Colonic mucosa (tissue), 4 donors: ENCODE measurements at regions not wholly inside any gene's neighbourhood (a gene's known extent, or its start where the extent isn't known, plus 50 kb on each side); places are given as distances from the start of the nearest gene placed in this dataset.

ENCODE experiments used
- DNase-seq: peaks from one replicate; pipeline ENCODE4 v3.0.0-alpha.2; 2020
- H3K27ac ChIP-seq: fragments of 200-600 bp; one replicate; pipeline ENCODE4 v1.8.0; 2021
- H3K27me3 ChIP-seq: fragments of 200-600 bp; one replicate; pipeline ENCODE4 v1.8.0; 2021
- H3K36me3 ChIP-seq: fragments of 200-600 bp; one replicate; pipeline ENCODE4 v1.8.0; 2021
- H3K4me1 ChIP-seq: fragments of 200-600 bp; one replicate; pipeline ENCODE4 v1.8.0; 2021; ENCODE audit warnings: mild to moderate bottlenecking
- H3K4me3 ChIP-seq: fragments of 200-600 bp; one replicate; pipeline ENCODE4 v1.8.0; 2021
- H3K9ac ChIP-seq, 2 donors: one replicate each; pipeline ENCODE4 v1.7.0; 2013; ENCODE audit warnings: control low read depth in 2 of 2, low read depth in 2 of 2, low read length in 2 of 2
- H3K9me3 ChIP-seq: fragments of 200-600 bp; one replicate; pipeline ENCODE4 v1.8.0; 2021
- intact Hi-C: fragments of 100-400 bp; cut with DNase I; formaldehyde crosslinking; loops from one replicate; pipeline ENCODE4 v1.14.1; 2022
- TF ChIP-seq, protein P1 (sequence below): fragments of 200-600 bp; IDR thresholded peaks from one replicate; pipeline ENCODE4 v1.8.0; 2022; ENCODE audit warnings: antibody characterized with exemption, mild to moderate bottlenecking
- donor health status: healthy.
- donor health status: DM: no; HTN: no; CAD: no.
- donor health status: DM: no; HTN: no; CAD: no.

GRCh38 chrX:43586830-43587229 is 69.3 kb upstream of the MAOA start:
- Histone ChIP-seq H3K27ac (peak overlapping the region; percentile 42), H3K4me3 (no peak overlapping the region), H3K4me1 (no peaks in the 10 kb centered on the region), H3K36me3 (no peaks in the 10 kb centered on the region), H3K27me3 (no peaks in the 10 kb centered on the region), H3K9ac (no peak overlapping the region), H3K9me3 (no peaks in the 10 kb centered on the region)
- peak; percentile 51 for DNase-seq
- TF ChIP-seq, protein P1, sequence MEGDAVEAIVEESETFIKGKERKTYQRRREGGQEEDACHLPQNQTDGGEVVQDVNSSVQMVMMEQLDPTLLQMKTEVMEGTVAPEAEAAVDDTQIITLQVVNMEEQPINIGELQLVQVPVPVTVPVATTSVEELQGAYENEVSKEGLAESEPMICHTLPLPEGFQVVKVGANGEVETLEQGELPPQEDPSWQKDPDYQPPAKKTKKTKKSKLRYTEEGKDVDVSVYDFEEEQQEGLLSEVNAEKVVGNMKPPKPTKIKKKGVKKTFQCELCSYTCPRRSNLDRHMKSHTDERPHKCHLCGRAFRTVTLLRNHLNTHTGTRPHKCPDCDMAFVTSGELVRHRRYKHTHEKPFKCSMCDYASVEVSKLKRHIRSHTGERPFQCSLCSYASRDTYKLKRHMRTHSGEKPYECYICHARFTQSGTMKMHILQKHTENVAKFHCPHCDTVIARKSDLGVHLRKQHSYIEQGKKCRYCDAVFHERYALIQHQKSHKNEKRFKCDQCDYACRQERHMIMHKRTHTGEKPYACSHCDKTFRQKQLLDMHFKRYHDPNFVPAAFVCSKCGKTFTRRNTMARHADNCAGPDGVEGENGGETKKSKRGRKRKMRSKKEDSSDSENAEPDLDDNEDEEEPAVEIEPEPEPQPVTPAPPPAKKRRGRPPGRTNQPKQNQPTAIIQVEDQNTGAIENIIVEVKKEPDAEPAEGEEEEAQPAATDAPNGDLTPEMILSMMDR = no peak
- intact Hi-C loops = no loop called here

DNA sequence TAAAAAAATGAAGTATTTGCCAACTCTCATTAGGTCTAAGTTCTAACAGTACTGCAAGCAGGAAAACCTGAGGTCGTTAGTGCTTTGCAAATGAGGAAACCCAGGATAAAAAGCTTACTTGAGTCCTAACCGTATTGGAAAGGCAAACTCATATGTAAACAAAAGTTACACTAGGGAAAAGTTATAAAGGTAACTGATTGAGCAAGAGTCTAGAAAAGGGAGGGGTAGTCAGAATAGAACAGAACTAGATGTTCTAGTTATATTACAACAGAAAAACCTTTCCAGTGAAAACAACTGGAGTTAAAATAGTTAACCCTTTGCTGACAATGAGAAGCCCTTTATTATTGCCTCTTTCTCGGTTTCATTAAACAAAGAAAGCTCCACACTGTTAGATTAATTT is 66.4 kb upstream of the MAOA start:
- no peaks in the 10 kb centered on the region for H3K4me1 ChIP-seq
- no peak overlapping the region for H3K9ac ChIP-seq
- no peaks in the 10 kb centered on the region for H3K36me3 ChIP-seq
- H3K9me3 ChIP-seq = no peaks in the 10 kb centered on the region
- no peak overlapping the region for H3K4me3 ChIP-seq
- no peak for DNase-seq
- no peaks in the 10 kb centered on the region for H3K27me3 ChIP-seq
- TF ChIP-seq, protein P1 = no peak
- intact Hi-C loops = no loop called here
- peak overlapping the region; percentile 67 for H3K27ac ChIP-seq

DNA sequence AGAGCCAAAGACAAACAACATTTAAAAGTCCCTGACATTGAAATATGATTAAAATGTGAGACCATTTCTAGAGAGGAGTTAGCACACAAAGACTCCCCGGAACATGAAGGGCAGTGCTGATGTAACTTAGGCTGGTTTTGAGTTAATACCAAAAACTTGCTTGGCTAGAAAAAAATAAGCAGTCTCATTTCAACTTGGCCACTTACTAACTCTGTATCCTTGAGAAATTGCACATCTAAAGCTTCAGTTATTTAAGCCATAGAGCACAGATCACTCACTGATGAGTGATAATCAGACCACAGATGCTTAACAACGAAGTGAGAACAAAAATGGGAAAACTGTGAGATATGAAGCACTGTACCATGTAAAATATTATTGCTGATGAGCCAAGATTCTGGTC is 65.9 kb upstream of the MAOA start:
- Histone ChIP-seq H3K9me3 (no peaks in the 10 kb centered on the region), H3K27ac (peak overlapping the region; percentile 15), H3K27me3 (no peaks in the 10 kb centered on the region), H3K4me3 (no peak overlapping the region), H3K36me3 (no peaks in the 10 kb centered on the region), H3K4me1 (no peaks in the 10 kb centered on the region), H3K9ac (no peak overlapping the region)
- TF ChIP-seq, protein P1 = no peak
- intact Hi-C loops = no loop called here
- DNase-seq = no peak

DNA sequence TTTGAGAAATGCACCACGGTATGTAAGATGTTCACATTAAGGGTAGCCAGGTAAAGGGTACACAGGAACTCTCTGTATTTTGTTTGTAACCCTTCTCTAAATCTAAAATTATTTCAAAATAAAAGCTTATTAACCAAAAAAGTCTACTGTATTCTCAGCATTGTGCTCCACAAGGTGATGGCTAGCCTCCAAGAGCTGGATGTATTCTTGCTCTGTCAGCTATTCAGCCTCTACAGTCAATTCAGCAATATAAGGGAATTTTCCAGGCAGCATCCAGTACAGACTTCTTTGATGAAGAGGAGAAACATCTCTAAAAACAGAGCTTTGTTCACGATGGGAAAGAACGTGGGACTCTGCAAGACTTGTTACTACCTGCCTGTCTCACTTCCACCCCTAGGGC is 63.5 kb upstream of the MAOA start:
- Histone ChIP-seq H3K27me3 (no peaks in the 10 kb centered on the region), H3K27ac (no peak overlapping the region), H3K4me1 (no peaks in the 10 kb centered on the region), H3K9me3 (no peaks in the 10 kb centered on the region), H3K9ac (no peak overlapping the region), H3K36me3 (no peaks in the 10 kb centered on the region), H3K4me3 (no peak overlapping the region)
- intact Hi-C loops = no loop called here
- DNase-seq = no peak
- TF ChIP-seq, protein P1 = no peak

DNA sequence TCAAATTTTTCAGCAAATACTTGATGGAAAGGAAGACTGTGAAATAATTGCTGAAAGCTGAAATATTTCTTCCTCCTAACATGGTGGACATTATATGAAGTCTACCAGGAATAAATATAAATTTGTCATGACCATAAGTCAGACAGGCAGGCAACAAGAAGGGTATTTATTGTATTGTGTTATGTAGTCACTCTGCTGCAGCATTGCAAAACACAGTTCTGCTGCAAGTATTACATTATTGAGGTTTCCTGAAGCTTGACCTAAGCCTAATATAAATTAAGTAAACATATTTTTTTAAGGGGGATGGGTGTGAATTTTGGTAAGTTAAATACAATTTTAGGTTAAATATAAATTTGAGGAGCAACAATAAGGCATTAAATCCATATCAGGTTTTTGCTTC is 60.2 kb upstream of the MAOA start:
- no peaks in the 10 kb centered on the region for H3K36me3 ChIP-seq
- no peaks in the 10 kb centered on the region for H3K4me1 ChIP-seq
- H3K4me3 ChIP-seq = no peak overlapping the region
- no peak for DNase-seq
- no peak overlapping the region for H3K9ac ChIP-seq
- no peak overlapping the region for H3K27ac ChIP-seq
- H3K27me3 ChIP-seq = no peaks in the 10 kb centered on the region
- TF ChIP-seq, protein P1 = no peak
- intact Hi-C loops = no loop called here
- no peaks in the 10 kb centered on the region for H3K9me3 ChIP-seq

- Histone ChIP-seq H3K9ac (no peak overlapping the region), H3K36me3 (no peaks in the 10 kb centered on the region), H3K4me3 (no peak overlapping the region), H3K27ac (no peak overlapping the region), H3K4me1 (no peaks in the 10 kb centered on the region), H3K27me3 (no peaks in the 10 kb centered on the region), H3K9me3 (no peaks in the 10 kb centered on the region)
- TF ChIP-seq, protein P1 = no peak
- no peak for DNase-seq
- intact Hi-C loops = no loop called here
Measured at GRCh38 chrX:43604753-43605152, 51.3 kb upstream of the MAOA start.
